Bronchial epithelial cell (primary cell): ENCODE measurements at regions not wholly inside any gene's neighbourhood (a gene's known extent, or its start where the extent isn't known, plus 50 kb on each side); places are given as distances from the start of the nearest gene placed in this dataset.

Experiments
- DNase-seq: peaks from one replicate; pipeline ENCODE4 v3.0.0-alpha.2; 2010; ENCODE audit warnings: low read depth
- FAIRE-seq: peaks from 2 replicates; lab custom pipeline; 2011; peaks lifted over from hg19 to GRCh38; lab: Jason Lieb, UNC
- H3K27me3 ChIP-seq: 2 replicates; pipeline ENCODE4 v1.5.1; 2011; ENCODE audit warnings: low read length; ENCODE audit not compliant: control insufficient read depth, insufficient read depth
- H3K36me3 ChIP-seq: 2 replicates; pipeline ENCODE4 v1.5.1; 2011; ENCODE audit warnings: low read length; ENCODE audit not compliant: control insufficient read depth, insufficient read depth
- H3K4me3 ChIP-seq: 2 replicates; pipeline ENCODE4 v1.5.1; 2011; ENCODE audit warnings: mild to moderate bottlenecking, low read depth, low read length, control low read depth
- TF ChIP-seq, protein P1 (sequence below): IDR thresholded peaks from 2 replicates; pipeline ENCODE4 v1.5.1; 2011; ENCODE audit warnings: mild to moderate bottlenecking, moderate library complexity, low read length, control low read depth, inconsistent platforms; ENCODE audit not compliant: insufficient read depth, severe bottlenecking

DNA sequence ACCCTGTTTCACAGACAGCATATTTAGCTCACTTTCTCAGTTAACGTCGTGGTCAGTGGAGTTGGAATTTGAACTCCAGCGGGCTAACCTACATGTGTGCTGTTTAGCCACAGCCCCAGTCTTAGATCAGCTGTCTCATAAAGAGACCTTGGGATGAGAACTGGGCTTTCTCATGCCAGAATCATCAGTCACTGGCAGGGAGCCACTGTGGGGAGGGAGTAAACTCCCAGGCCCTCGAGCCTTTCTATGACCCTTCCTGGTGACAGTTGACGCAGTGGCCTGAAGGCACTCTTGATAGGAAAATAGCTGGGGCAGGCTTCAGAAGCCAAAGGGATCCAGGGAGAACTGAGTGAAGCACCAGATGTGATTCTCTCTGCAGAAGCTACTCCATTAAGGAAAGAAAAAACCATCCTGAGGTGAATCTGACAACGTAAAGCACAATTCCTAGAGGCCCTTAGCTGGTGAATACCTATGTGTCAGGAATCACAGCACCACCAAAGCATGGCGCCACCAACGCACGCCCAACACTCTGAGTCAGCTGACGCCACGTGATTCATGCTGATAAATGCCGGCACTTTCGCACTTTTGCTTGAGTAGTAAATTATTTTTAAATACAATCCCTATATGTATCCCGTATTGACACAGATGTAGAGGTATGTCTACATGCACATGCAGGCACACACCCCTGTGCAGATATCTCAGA lies 279.6 kb upstream of the TMEM132C start:
- Histone ChIP-seq H3K36me3 (no peaks in the 10 kb centered on the region), H3K27me3 (no peaks in the 10 kb centered on the region), H3K4me3 (no peak overlapping the region)
- DNase-seq (no peak), FAIRE-seq (no peak)
- TF ChIP-seq, protein P1, sequence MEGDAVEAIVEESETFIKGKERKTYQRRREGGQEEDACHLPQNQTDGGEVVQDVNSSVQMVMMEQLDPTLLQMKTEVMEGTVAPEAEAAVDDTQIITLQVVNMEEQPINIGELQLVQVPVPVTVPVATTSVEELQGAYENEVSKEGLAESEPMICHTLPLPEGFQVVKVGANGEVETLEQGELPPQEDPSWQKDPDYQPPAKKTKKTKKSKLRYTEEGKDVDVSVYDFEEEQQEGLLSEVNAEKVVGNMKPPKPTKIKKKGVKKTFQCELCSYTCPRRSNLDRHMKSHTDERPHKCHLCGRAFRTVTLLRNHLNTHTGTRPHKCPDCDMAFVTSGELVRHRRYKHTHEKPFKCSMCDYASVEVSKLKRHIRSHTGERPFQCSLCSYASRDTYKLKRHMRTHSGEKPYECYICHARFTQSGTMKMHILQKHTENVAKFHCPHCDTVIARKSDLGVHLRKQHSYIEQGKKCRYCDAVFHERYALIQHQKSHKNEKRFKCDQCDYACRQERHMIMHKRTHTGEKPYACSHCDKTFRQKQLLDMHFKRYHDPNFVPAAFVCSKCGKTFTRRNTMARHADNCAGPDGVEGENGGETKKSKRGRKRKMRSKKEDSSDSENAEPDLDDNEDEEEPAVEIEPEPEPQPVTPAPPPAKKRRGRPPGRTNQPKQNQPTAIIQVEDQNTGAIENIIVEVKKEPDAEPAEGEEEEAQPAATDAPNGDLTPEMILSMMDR, result no peak

DNA sequence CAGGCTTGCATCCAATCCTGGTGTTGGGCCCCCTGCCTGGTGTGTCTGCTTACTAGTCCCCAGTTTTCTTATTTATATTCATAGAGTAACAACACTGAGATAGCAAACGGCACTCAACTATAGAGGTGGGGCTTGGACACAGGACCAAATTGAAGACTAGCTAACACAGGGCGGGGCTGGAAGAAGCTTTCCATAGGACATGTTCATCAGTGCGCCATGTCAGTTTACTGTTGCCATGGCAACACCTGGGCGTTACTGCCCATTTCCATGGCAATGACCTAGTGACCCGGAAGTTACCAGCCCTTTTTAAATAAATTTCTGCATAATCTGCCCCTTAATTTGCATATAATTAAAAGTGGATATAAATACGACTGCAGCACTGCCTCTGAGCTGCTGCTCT lies 275.5 kb upstream of the TMEM132C start:
- Histone ChIP-seq H3K4me3 (no peak overlapping the region), H3K36me3 (no peaks in the 10 kb centered on the region), H3K27me3 (no peaks in the 10 kb centered on the region)
- no peak for DNase-seq
- FAIRE-seq, result no peak
- TF ChIP-seq, protein P1, result no peak

DNA sequence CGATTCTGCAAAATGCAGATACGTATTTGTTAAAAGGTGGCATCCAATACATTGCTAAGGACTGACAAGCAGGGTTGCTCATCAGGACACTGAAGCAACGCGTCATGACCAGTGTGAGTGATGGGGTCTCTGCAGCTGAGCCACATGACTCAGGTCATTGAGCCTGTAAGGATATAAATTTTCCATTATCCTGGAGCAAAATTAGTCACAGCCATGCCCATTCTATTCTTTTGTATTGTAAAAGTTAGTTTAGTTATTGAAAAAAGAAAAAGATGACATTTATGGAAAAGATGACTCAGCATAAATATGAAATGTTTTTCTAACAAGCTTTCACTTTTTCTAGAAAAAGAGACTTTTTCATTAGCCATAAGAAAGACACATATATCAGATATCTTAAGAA lies 268.0 kb upstream of the TMEM132C start:
- FAIRE-seq (no peak), DNase-seq (no peak)
- Histone ChIP-seq H3K36me3 (no peaks in the 10 kb centered on the region), H3K4me3 (no peak overlapping the region), H3K27me3 (no peaks in the 10 kb centered on the region)
- TF ChIP-seq, protein P1, result no peak

DNA sequence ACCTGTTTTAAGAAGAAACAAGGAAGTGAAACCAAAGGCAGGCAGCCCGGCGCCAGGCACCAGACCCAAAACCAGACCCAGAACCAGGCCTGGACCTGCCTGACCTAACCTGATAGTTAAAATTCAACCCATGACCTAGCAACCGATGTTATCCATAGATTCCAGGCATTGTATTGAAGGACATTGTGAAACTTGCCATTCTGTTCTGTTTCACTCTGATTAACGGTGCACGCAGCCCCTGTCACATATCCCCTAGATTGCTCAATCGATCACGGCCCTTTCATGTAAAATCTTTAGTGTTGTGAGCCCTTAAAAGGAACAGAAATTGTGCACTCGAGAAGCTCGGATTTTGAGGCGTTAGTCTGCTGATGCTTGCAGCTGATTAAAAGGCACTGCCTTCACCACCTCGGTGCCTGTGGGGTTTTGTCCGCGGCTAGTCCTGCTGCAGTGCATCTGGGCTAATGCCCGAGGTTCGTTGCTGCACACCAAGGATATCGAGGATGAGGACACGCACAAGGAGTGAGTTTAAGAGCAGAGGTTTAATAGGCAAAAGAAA lies 262.5 kb upstream of the TMEM132C start:
- no peaks in the 10 kb centered on the region for H3K36me3 ChIP-seq
- no peak for DNase-seq
- no peaks in the 10 kb centered on the region for H3K27me3 ChIP-seq
- H3K4me3 ChIP-seq, result no peak overlapping the region
- FAIRE-seq, result no peak
- TF ChIP-seq, protein P1, result no peak

DNA sequence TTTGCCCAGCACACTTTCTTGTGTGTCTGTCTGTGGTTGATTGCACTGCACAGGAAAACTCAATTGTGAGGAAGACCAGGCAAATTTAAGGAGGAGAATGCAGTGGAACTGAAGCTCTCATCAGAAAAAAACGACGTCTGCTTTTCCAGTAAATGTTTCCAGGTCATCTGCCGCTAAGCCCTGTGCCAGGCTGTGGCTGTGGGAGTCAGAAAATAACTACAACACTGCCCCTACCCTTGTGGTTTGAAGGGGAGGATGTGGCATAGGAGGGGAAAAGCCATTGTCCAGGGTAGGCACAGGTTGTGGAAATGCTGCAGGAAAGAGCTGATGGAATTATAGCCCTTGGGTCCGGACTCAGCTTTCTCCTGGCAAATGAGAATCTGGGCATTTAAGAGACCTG lies 259.7 kb upstream of the TMEM132C start:
- Histone ChIP-seq H3K27me3 (no peaks in the 10 kb centered on the region), H3K4me3 (no peak overlapping the region), H3K36me3 (no peaks in the 10 kb centered on the region)
- DNase-seq (no peak), FAIRE-seq (no peak)
- TF ChIP-seq, protein P1, result no peak
